OCI-LY1 (cell line): ENCODE measurements at regions not wholly inside any gene's neighbourhood (a gene's known extent, or its start where the extent isn't known, plus 50 kb on each side); places are given as distances from the start of the nearest gene placed in this dataset.

Source experiments
- EZH2 ChIP-seq: fragments of 200-600 bp; sonication (generic), shearing (Covaris generic); IDR thresholded peaks from 2 replicates; pipeline ENCODE4 v1.8.0; 2017; ENCODE audit warnings: borderline replicate concordance, mixed run types, mild to moderate bottlenecking, antibody characterized with exemption, low read length, moderate library complexity, mixed read lengths
- TF ChIP-seq, protein P1 (sequence below): fragments of 200-600 bp; sonication (generic), shearing (Covaris generic); IDR thresholded peaks from 2 replicates; pipeline ENCODE4 v1.5.1; 2017; ENCODE audit warnings: mild to moderate bottlenecking, antibody characterized with exemption, low read length, moderate library complexity, mixed read lengths

DNA sequence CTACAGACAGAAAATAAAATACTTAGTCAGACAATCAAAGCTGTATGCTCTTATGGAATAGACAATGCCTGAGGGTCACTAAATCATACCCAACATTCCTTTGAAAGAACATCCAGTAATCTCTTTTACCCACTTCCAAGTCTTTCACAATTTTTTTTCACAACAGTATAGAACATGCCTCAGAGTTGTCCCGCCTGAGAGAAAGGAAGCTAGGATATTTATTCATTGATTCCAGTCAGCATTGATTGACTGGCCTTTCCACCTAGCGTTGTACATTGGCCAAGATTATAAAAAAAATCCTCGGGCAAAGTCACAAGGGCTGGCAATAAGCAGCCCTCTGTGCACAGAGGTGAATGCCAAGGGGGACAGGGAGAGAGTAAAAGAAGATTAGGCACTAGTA is 318.1 kb upstream of the PIK3R1 start:
- TF ChIP-seq, protein P1, sequence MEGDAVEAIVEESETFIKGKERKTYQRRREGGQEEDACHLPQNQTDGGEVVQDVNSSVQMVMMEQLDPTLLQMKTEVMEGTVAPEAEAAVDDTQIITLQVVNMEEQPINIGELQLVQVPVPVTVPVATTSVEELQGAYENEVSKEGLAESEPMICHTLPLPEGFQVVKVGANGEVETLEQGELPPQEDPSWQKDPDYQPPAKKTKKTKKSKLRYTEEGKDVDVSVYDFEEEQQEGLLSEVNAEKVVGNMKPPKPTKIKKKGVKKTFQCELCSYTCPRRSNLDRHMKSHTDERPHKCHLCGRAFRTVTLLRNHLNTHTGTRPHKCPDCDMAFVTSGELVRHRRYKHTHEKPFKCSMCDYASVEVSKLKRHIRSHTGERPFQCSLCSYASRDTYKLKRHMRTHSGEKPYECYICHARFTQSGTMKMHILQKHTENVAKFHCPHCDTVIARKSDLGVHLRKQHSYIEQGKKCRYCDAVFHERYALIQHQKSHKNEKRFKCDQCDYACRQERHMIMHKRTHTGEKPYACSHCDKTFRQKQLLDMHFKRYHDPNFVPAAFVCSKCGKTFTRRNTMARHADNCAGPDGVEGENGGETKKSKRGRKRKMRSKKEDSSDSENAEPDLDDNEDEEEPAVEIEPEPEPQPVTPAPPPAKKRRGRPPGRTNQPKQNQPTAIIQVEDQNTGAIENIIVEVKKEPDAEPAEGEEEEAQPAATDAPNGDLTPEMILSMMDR: no peak
- no peak for TF ChIP-seq EZH2
